Astrocyte (in vitro differentiated cells and primary cell): ENCODE measurements at regions not wholly inside any gene's neighbourhood (a gene's known extent, or its start where the extent isn't known, plus 50 kb on each side); places are given as distances from the start of the nearest gene placed in this dataset.

Source experiments
- CTCF ChIP-seq: IDR thresholded peaks from 2 replicates; pipeline ENCODE4 v1.5.1; 2011; ENCODE audit warnings: low read depth, mild to moderate bottlenecking, inconsistent platforms, low read length, moderate library complexity; ENCODE audit not compliant: insufficient read depth
- EZH2 ChIP-seq: IDR thresholded peaks from 2 replicates; pipeline ENCODE4 v1.6.1; 2012; ENCODE audit warnings: mild to moderate bottlenecking, low read length, inconsistent platforms; ENCODE audit not compliant: insufficient read depth

DNA sequence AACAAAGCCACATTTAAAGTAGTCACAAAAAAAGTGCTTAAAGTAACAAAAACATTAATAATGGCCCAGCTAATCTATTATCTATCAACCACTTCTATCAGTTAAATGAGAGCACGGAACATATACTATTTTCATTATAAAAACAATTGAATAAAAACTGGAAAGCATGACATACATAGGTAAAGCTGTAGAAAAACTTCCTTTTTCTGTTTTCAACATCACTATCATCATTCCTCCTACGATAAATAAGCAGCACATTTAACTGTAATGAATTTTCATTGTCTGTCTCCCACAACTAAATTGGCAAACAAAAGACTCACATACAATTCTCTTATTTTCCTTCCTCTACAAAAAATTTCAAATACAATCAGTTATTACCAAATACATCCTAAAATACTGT lies 96.4 kb upstream of the DPH5 start:
- TF ChIP-seq CTCF (no peak), EZH2 (no peak)
